ENCODE measurements at regions not wholly inside any gene's neighbourhood (a gene's known extent, or its start where the extent isn't known, plus 50 kb on each side); places are given as distances from the start of the nearest gene placed in this dataset.

GRCh38 chr20:11430652-11431051 is 487.0 kb upstream of the BTBD3 start:
- no peaks in the 10 kb centered on the region for H3K36me3 ChIP-seq
- H3K9me3 ChIP-seq, result no peaks in the 10 kb centered on the region
- H3K27me3 ChIP-seq, result no peaks in the 10 kb centered on the region
- H3K4me1 ChIP-seq, result no peaks in the 10 kb centered on the region
- H3K4me3 ChIP-seq (ENCODE audit: low read depth, low read length), result no peak overlapping the region
- TF ChIP-seq, protein P1, sequence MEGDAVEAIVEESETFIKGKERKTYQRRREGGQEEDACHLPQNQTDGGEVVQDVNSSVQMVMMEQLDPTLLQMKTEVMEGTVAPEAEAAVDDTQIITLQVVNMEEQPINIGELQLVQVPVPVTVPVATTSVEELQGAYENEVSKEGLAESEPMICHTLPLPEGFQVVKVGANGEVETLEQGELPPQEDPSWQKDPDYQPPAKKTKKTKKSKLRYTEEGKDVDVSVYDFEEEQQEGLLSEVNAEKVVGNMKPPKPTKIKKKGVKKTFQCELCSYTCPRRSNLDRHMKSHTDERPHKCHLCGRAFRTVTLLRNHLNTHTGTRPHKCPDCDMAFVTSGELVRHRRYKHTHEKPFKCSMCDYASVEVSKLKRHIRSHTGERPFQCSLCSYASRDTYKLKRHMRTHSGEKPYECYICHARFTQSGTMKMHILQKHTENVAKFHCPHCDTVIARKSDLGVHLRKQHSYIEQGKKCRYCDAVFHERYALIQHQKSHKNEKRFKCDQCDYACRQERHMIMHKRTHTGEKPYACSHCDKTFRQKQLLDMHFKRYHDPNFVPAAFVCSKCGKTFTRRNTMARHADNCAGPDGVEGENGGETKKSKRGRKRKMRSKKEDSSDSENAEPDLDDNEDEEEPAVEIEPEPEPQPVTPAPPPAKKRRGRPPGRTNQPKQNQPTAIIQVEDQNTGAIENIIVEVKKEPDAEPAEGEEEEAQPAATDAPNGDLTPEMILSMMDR (IDR thresholded peaks at IDR 0.05; ENCODE audit: low read depth, low read length), result no peak
- DNase-seq, result no peak

GRCh38 chr20:11431621-11432020 is 486.1 kb upstream of the BTBD3 start:
- H3K27me3 ChIP-seq, result no peaks in the 10 kb centered on the region
- H3K4me3 ChIP-seq (ENCODE audit: low read depth, low read length), result no peak overlapping the region
- H3K36me3 ChIP-seq, result no peaks in the 10 kb centered on the region
- no peak for DNase-seq
- no peaks in the 10 kb centered on the region for H3K4me1 ChIP-seq
- no peaks in the 10 kb centered on the region for H3K9me3 ChIP-seq
- TF ChIP-seq, protein P1 (IDR thresholded peaks at IDR 0.05; ENCODE audit: low read depth, low read length), result no peak

GRCh38 chr20:11432407-11432806 is 485.3 kb upstream of the BTBD3 start:
- no peak for DNase-seq
- Histone ChIP-seq H3K27me3 (no peaks in the 10 kb centered on the region), H3K9me3 (no peaks in the 10 kb centered on the region), H3K36me3 (no peaks in the 10 kb centered on the region), H3K4me1 (no peaks in the 10 kb centered on the region), H3K4me3 (ENCODE audit: low read depth, low read length) (no peak overlapping the region)
- TF ChIP-seq, protein P1 (IDR thresholded peaks at IDR 0.05; ENCODE audit: low read depth, low read length), result no peak

GRCh38 chr20:11436113-11436905 is 481.4 kb upstream of the BTBD3 start:
- TF ChIP-seq, protein P1 (IDR thresholded peaks at IDR 0.05; ENCODE audit: low read depth, low read length), result no peak
- H3K36me3 ChIP-seq, result no peaks in the 10 kb centered on the region
- DNase-seq, result no peak
- H3K4me3 ChIP-seq (ENCODE audit: low read depth, low read length), result no peak overlapping the region
- no peaks in the 10 kb centered on the region for H3K9me3 ChIP-seq
- no peaks in the 10 kb centered on the region for H3K4me1 ChIP-seq
- H3K27me3 ChIP-seq, result no peaks in the 10 kb centered on the region

DNA sequence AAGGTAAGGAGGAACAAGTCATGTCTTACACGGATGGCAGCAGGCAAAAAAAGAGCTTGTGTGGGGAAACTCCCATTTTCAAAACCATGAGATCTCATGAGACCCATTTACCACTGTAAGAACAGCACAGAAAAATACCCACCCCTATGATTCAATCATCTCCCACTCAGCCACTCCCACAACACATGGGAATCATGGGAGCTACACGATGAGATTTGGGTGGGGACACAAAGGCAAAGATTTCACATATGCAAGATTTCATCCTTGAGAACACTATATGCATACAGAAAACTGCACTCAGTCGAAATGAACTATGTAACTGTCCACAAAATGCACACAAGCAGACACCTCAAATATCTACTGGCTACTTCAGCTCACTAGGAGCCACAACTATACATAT is 480.6 kb upstream of the BTBD3 start:
- Histone ChIP-seq H3K36me3 (no peaks in the 10 kb centered on the region), H3K9me3 (no peaks in the 10 kb centered on the region), H3K4me1 (no peaks in the 10 kb centered on the region), H3K27me3 (no peaks in the 10 kb centered on the region), H3K4me3 (ENCODE audit: low read depth, low read length) (no peak overlapping the region)
- TF ChIP-seq, protein P1 (IDR thresholded peaks at IDR 0.05; ENCODE audit: low read depth, low read length), result no peak
- no peak for DNase-seq

- TF ChIP-seq, protein P1 (IDR thresholded peaks at IDR 0.05; ENCODE audit: low read depth, low read length), result no peak
- no peak for DNase-seq
- Histone ChIP-seq H3K36me3 (no peaks in the 10 kb centered on the region), H3K27me3 (no peaks in the 10 kb centered on the region), H3K4me1 (no peaks in the 10 kb centered on the region), H3K9me3 (no peaks in the 10 kb centered on the region), H3K4me3 (ENCODE audit: low read depth, low read length) (no peak overlapping the region)
Measured at GRCh38 chr20:11437611-11438380, 479.9 kb upstream of the BTBD3 start.
